Breast epithelium (tissue), 4 donors: ENCODE measurements at regions not wholly inside any gene's neighbourhood (a gene's known extent, or its start where the extent isn't known, plus 50 kb on each side); places are given as distances from the start of the nearest gene placed in this dataset.

Experiments used
- DNase-seq, 2 donors: peaks; one replicate each; pipeline ENCODE4 v3.0.0-alpha.2; 2019; ENCODE audit warnings: low spot score in 2 of 2
- H3K27ac ChIP-seq, 2 donors: fragments of 200-600 bp; sonication (generic) in 1 of 2; one replicate each; pipeline ENCODE4 v1.5.1; 2016 to 2019; ENCODE audit warnings: mild to moderate bottlenecking in 1 of 2
- H3K27me3 ChIP-seq, 2 donors: fragments of 200-600 bp; sonication (generic) in 1 of 2; one replicate each; pipeline versions ENCODE4 v1.5.1 to v1.6.0; 2017 to 2019; ENCODE audit warnings: control low read depth in 1 of 2, mild to moderate bottlenecking in 1 of 2
- H3K36me3 ChIP-seq: fragments of 200-600 bp; one replicate; pipeline ENCODE4 v1.5.1; 2019
- H3K4me1 ChIP-seq, 2 donors: fragments of 200-600 bp; sonication (generic); one replicate each; pipeline ENCODE4 v1.5.1; 2016 to 2019; ENCODE audit warnings: control low read depth in 1 of 2
- H3K4me3 ChIP-seq, 3 donors: fragments of 200-600 bp; sonication (generic); 1 replicate in 2 of 3; 2 replicates in 1 of 3; pipeline ENCODE4 v1.5.1; 2016 to 2019; ENCODE audit warnings: mild to moderate bottlenecking in 3 of 3, moderate library complexity in 2 of 3
- H3K9me3 ChIP-seq, 2 donors: fragments of 200-600 bp; sonication (generic) in 1 of 2; one replicate each; pipeline ENCODE4 v1.5.1; 2016 to 2019; ENCODE audit warnings: control low read depth in 1 of 2
- CTCF ChIP-seq, 3 donors: fragments of 450-650 bp; IDR thresholded peaks; one replicate each; pipeline ENCODE4 v1.5.1; 2016 to 2017; ENCODE audit warnings: antibody characterized with exemption in 3 of 3, mild to moderate bottlenecking in 3 of 3, moderate library complexity in 3 of 3
- POLR2A ChIP-seq: fragments of 450-650 bp; IDR thresholded peaks from one replicate; pipeline ENCODE4 v1.6.1; 2016; ENCODE audit warnings: antibody characterized with exemption, mild to moderate bottlenecking, moderate library complexity
- POLR2AphosphoS5 ChIP-seq, 3 donors: sonication (generic); formaldehyde crosslinking; IDR thresholded peaks; one replicate each; pipeline ENCODE4 v1.6.1; 2017; ENCODE audit warnings: antibody characterized with exemption in 3 of 3
- intact Hi-C: fragments of 100-400 bp; cut with DNase I; formaldehyde crosslinking; loops from one replicate; pipeline ENCODE4 v1.15.1; 2023; ENCODE audit warnings: low total_unique reads

GRCh38 chr9:118624608-118625007 lies 744.6 kb downstream of the BRINP1 start:
- intact Hi-C loops = loop anchor here (5.0 kb wide), 1 partner anchor 1633 kb away; no protein-coding TSS in a partner anchor
- TF ChIP-seq POLR2A (no peak), CTCF (IDR thresholded peaks at IDR 0.05) (no peak), POLR2AphosphoS5 (IDR thresholded peaks at IDR 0.05) (no peak)
- Histone ChIP-seq H3K36me3 (no peaks in the 10 kb centered on the region), H3K9me3 (no peaks in the 10 kb centered on the region), H3K4me1 (no peaks in the 10 kb centered on the region), H3K27ac (no peak overlapping the region), H3K4me3 (no peak overlapping the region), H3K27me3 (no peaks in the 10 kb centered on the region)
- no peak for DNase-seq

GRCh38 chr9:118630079-118630478 lies 739.2 kb downstream of the BRINP1 start:
- Histone ChIP-seq H3K4me3 (no peak overlapping the region), H3K27me3 (no peaks in the 10 kb centered on the region), H3K4me1 (no peaks in the 10 kb centered on the region), H3K27ac (no peak overlapping the region), H3K9me3 (no peaks in the 10 kb centered on the region), H3K36me3 (no peaks in the 10 kb centered on the region)
- no peak for DNase-seq
- TF ChIP-seq POLR2A (no peak), CTCF (IDR thresholded peaks at IDR 0.05) (no peak), POLR2AphosphoS5 (IDR thresholded peaks at IDR 0.05) (no peak)
- intact Hi-C loops = no loop called here

- DNase-seq = no peak
- Histone ChIP-seq H3K27me3 (no peaks in the 10 kb centered on the region), H3K9me3 (no peaks in the 10 kb centered on the region), H3K4me1 (no peaks in the 10 kb centered on the region), H3K4me3 (no peak overlapping the region), H3K27ac (no peak overlapping the region), H3K36me3 (no peaks in the 10 kb centered on the region)
- intact Hi-C loops = no loop called here
- TF ChIP-seq POLR2AphosphoS5 (IDR thresholded peaks at IDR 0.05) (no peak), CTCF (IDR thresholded peaks at IDR 0.05) (no peak), POLR2A (no peak)
These were observed 738.2 kb downstream of the BRINP1 start for GRCh38 chr9:118630931-118631595.

GRCh38 chr9:118631956-118632355 lies 737.3 kb downstream of the BRINP1 start:
- TF ChIP-seq POLR2A = no peak
- TF ChIP-seq POLR2AphosphoS5 (IDR thresholded peaks at IDR 0.05) = no peak
- no peak for TF ChIP-seq CTCF (IDR thresholded peaks at IDR 0.05)
- H3K27me3 ChIP-seq = no peaks in the 10 kb centered on the region
- H3K9me3 ChIP-seq = no peaks in the 10 kb centered on the region
- H3K27ac ChIP-seq = no peak overlapping the region
- no peak for DNase-seq
- H3K36me3 ChIP-seq = no peaks in the 10 kb centered on the region
- no peak overlapping the region for H3K4me3 ChIP-seq
- no peaks in the 10 kb centered on the region for H3K4me1 ChIP-seq
- intact Hi-C loops = no loop called here

- Histone ChIP-seq H3K9me3 (no peaks in the 10 kb centered on the region), H3K4me3 (no peak overlapping the region), H3K36me3 (no peaks in the 10 kb centered on the region), H3K4me1 (no peaks in the 10 kb centered on the region), H3K27me3 (no peaks in the 10 kb centered on the region), H3K27ac (no peak overlapping the region)
- intact Hi-C loops = no loop called here
- TF ChIP-seq CTCF (IDR thresholded peaks at IDR 0.05) (no peak), POLR2A (no peak), POLR2AphosphoS5 (IDR thresholded peaks at IDR 0.05) (no peak)
- DNase-seq = no peak
These were observed 733.8 kb downstream of the BRINP1 start for GRCh38 chr9:118635416-118635815.
